Suppressor macrophage (primary cell): ENCODE measurements at regions not wholly inside any gene's neighbourhood (a gene's known extent, or its start where the extent isn't known, plus 50 kb on each side); places are given as distances from the start of the nearest gene placed in this dataset.
"Not testable (repeated sequence)": the region's sequence is repeated elsewhere in the genome, so short reads cannot be mapped to it uniquely, and the experiment has no call there.

Source experiments
- DNase-seq, 4 experiments: peaks; one replicate each; pipeline ENCODE4 v3.0.0-alpha.2; 2020 to 2022

GRCh38 chr13:84645196-84646012 is 763.1 kb upstream of the SLITRK1 start:
- peak; percentile 20 to 79 (median 59) for DNase-seq

GRCh38 chr13:84641491-84641890 is 759.2 kb upstream of the SLITRK1 start:
- no peak for DNase-seq

- peak; percentile 6 to 54 (median 40) for DNase-seq
Measured at GRCh38 chr13:84640691-84641090, 758.4 kb upstream of the SLITRK1 start.

- DNase-seq = no peak
Measured at GRCh38 chr13:84630476-84630875, 748.2 kb upstream of the SLITRK1 start.

- no peak for DNase-seq
Measured at GRCh38 chr13:84616864-84617263, 734.6 kb upstream of the SLITRK1 start.

- DNase-seq = peak in 2 of 4 experiments; percentile 1 to 4
Measured at GRCh38 chr13:84609716-84610115, 727.4 kb upstream of the SLITRK1 start.

GRCh38 chr13:84607261-84608013 is 725.2 kb upstream of the SLITRK1 start:
- DNase-seq = peak in 1 of 4 experiments; percentile 2

- no peak for DNase-seq
Measured at GRCh38 chr13:84606616-84607015, 724.3 kb upstream of the SLITRK1 start.

GRCh38 chr13:84605927-84606326 is 723.7 kb upstream of the SLITRK1 start:
- DNase-seq = no peak

- DNase-seq = no peak
Measured at GRCh38 chr13:84591444-84591843, 709.2 kb upstream of the SLITRK1 start.

- DNase-seq = no peak
Measured at GRCh38 chr13:84590663-84591062, 708.4 kb upstream of the SLITRK1 start.

GRCh38 chr13:84588023-84588422 is 705.7 kb upstream of the SLITRK1 start:
- no peak for DNase-seq

- DNase-seq = not testable (repeated sequence)
Measured at GRCh38 chr13:84579901-84580300, 697.6 kb upstream of the SLITRK1 start.

- DNase-seq = no peak
Measured at GRCh38 chr13:84574851-84575250, 692.6 kb upstream of the SLITRK1 start.

- DNase-seq = peak in 3 of 4 experiments; percentile 2 to 17 (median 12)
Measured at GRCh38 chr13:84571264-84571663, 689.0 kb upstream of the SLITRK1 start.

- DNase-seq = no peak
Measured at GRCh38 chr13:84570831-84571230, 688.6 kb upstream of the SLITRK1 start.

- DNase-seq = no peak
Measured at GRCh38 chr13:84569366-84569765, 687.1 kb upstream of the SLITRK1 start.

GRCh38 chr13:84567848-84568247 is 685.6 kb upstream of the SLITRK1 start:
- no peak for DNase-seq

- no peak for DNase-seq
Measured at GRCh38 chr13:84566780-84567179, 684.5 kb upstream of the SLITRK1 start.

GRCh38 chr13:84563611-84564010 is 681.3 kb upstream of the SLITRK1 start:
- DNase-seq = no peak

- no peak for DNase-seq
Measured at GRCh38 chr13:84553227-84553626, 671.0 kb upstream of the SLITRK1 start.

- DNase-seq = no peak
Measured at GRCh38 chr13:84543962-84544361, 661.7 kb upstream of the SLITRK1 start.

- DNase-seq = no peak
Measured at GRCh38 chr13:84542348-84542747, 660.1 kb upstream of the SLITRK1 start.

GRCh38 chr13:84536906-84537305 is 654.6 kb upstream of the SLITRK1 start:
- no peak for DNase-seq
